HCT116 (cell line): ENCODE measurements at regions not wholly inside any gene's neighbourhood (a gene's known extent, or its start where the extent isn't known, plus 50 kb on each side); places are given as distances from the start of the nearest gene placed in this dataset.

Experiments
- ATAC-seq: fragments of 200-7000 bp; cut with Tn5 transposase; 2 replicates; pipeline ENCODE4 v1.9.1; 2020; ENCODE audit warnings: mild to moderate bottlenecking, moderate library complexity
- BruUV-seq: library from RNA; stranded (reverse); fragments of 400-500 nt; replicated peaks from 2 replicates; lab custom pipeline; 2021; lab: Mats Ljungman, UMichigan
- CTCF ChIA-PET: fragments of 300-600 bp; sonication (Branson Sonifier 250); formaldehyde crosslinking; loops from one replicate; lab custom pipeline; 2021; ENCODE audit warnings: antibody characterized with exemption; lab: Charles Lee
- POLR2A ChIA-PET: fragments of 300-600, 350-600 bp; sonication (Branson Sonifier 250); formaldehyde crosslinking; loops from one replicate; lab custom pipeline; 2021; ENCODE audit warnings: antibody characterized with exemption; lab: Charles Lee
- RAD21 ChIA-PET, 2 experiments: fragments of 300-600 bp; sonication (Branson Sonifier 250); formaldehyde crosslinking; loops; one replicate each; lab custom pipeline; 2023; ENCODE audit warnings: low total read pairs in 2 of 2; ENCODE audit not compliant: uncharacterized antibody in 2 of 2, unreplicated experiment in 2 of 2, low non-redundant PET in 1 of 2; lab: Charles Lee
- DNase-seq: peaks from one replicate; pipeline ENCODE4 v3.0.0-alpha.2; 2010; ENCODE audit warnings: low read depth, low spot score
- H2AFZ ChIP-seq: fragments of 200-600 bp; shearing (Covaris generic), sonication (generic); 2 replicates; pipeline ENCODE4 v1.6.1; 2017; ENCODE audit warnings: low read depth, mixed run types, mixed read lengths, antibody characterized with exemption, low read length; ENCODE audit not compliant: poor library complexity, severe bottlenecking
- H3K27ac ChIP-seq: 2 replicates; pipeline ENCODE4 v1.5.1; 2012; ENCODE audit warnings: low read depth, low read length
- H3K27me3 ChIP-seq: fragments of 200-600 bp; sonication (generic); 2 replicates; pipeline ENCODE4 v1.6.1; 2016; ENCODE audit warnings: mixed run types, low read length, mixed read lengths; ENCODE audit not compliant: insufficient read depth
- H3K36me3 ChIP-seq, 2 experiments: fragments of 200-500 bp in 1 of 2; fragments of 200-600 bp in 1 of 2; sonication (Bioruptor generic) in 1 of 2; sonication (generic) in 1 of 2; 2 replicates each; pipeline versions ENCODE4 v1.5.1 to v1.6.1; 2014 to 2016; ENCODE audit warnings: low read length in 2 of 2, inconsistent platforms in 1 of 2, mixed read lengths in 1 of 2, mixed run types in 1 of 2; ENCODE audit not compliant: insufficient read depth in 2 of 2, control insufficient read depth in 1 of 2
- H3K4me1 ChIP-seq, 2 experiments: fragments of 200-600 bp in 1 of 2; sonication (generic) in 1 of 2; 2 replicates each; pipeline versions ENCODE4 v1.5.1 to v1.6.1; 2012 to 2017; ENCODE audit warnings: low read length in 2 of 2, inconsistent platforms in 1 of 2, mild to moderate bottlenecking in 1 of 2, mixed read lengths in 1 of 2, mixed run types in 1 of 2, moderate library complexity in 1 of 2; ENCODE audit not compliant: insufficient read depth in 2 of 2, control insufficient read depth in 1 of 2
- H3K4me2 ChIP-seq: fragments of 200-600 bp; sonication (generic); 2 replicates; pipeline ENCODE4 v1.6.1; 2017; ENCODE audit warnings: mixed run types, low read length, mixed read lengths
- H3K4me3 ChIP-seq, 2 experiments: fragments of 200-600 bp in 1 of 2; sonication (generic) in 1 of 2; replicated peaks in 1 of 2; 2 replicates each; pipeline ENCODE4 v1.5.1; 2011 to 2016; ENCODE audit warnings: low read length in 2 of 2, control low read depth in 1 of 2, low read depth in 1 of 2, mild to moderate bottlenecking in 1 of 2, mixed read lengths in 1 of 2, mixed run types in 1 of 2
- H3K79me2 ChIP-seq: fragments of 200-600 bp; sonication (generic); 2 replicates; pipeline ENCODE4 v1.6.1; 2017; ENCODE audit warnings: mild to moderate bottlenecking, mixed run types, low read length, moderate library complexity, mixed read lengths; ENCODE audit not compliant: insufficient read depth
- H3K9ac ChIP-seq: fragments of 200-600 bp; sonication (generic); 2 replicates; pipeline ENCODE4 v1.6.1; 2016; ENCODE audit warnings: low read length, mixed read lengths
- H3K9me2 ChIP-seq: fragments of 200-600 bp; sonication (generic), shearing (Covaris generic); 2 replicates; pipeline ENCODE4 v1.6.1; 2017; ENCODE audit warnings: mixed run types, mild to moderate bottlenecking, moderate library complexity; ENCODE audit not compliant: insufficient read depth
- H3K9me3 ChIP-seq, 2 experiments: fragments of 200-500 bp in 1 of 2; fragments of 200-600 bp in 1 of 2; sonication (Bioruptor generic) in 1 of 2; sonication (generic) in 1 of 2; 2 replicates each; pipeline ENCODE4 v1.6.1; 2014 to 2017; ENCODE audit warnings: low read length in 2 of 2, mixed read lengths in 2 of 2, inconsistent platforms in 1 of 2, low read depth in 1 of 2, mild to moderate bottlenecking in 1 of 2, mixed run types in 1 of 2, moderate library complexity in 1 of 2; ENCODE audit not compliant: control insufficient read depth in 1 of 2, insufficient read depth in 1 of 2
- H4K20me1 ChIP-seq: fragments of 200-600 bp; sonication (generic), shearing (Covaris generic); 2 replicates; pipeline ENCODE4 v1.6.1; 2017; ENCODE audit warnings: mixed run types, mild to moderate bottlenecking, moderate library complexity; ENCODE audit not compliant: insufficient read depth
- CBX3 ChIP-seq: IDR thresholded peaks from 2 replicates; pipeline ENCODE4 v1.6.1; 2012; ENCODE audit warnings: low read depth
- CEBPB ChIP-seq: IDR thresholded peaks from 2 replicates; pipeline ENCODE4 v1.6.1; 2012; ENCODE audit warnings: low read depth
- CTCF ChIP-seq, 3 experiments: fragments of 200-600 bp in 1 of 3; sonication (generic) in 1 of 3; IDR thresholded peaks in 2 of 3; conservative IDR thresholded peaks in 1 of 3; 2 replicates each; pipeline ENCODE4 v1.5.1; 2012 to 2017; ENCODE audit warnings: low read depth in 2 of 3, low read length in 2 of 3, antibody characterized with exemption in 1 of 3, borderline replicate concordance in 1 of 3, control low read depth in 1 of 3, mild to moderate bottlenecking in 1 of 3, mixed read lengths in 1 of 3, mixed run types in 1 of 3, moderate library complexity in 1 of 3; ENCODE audit not compliant: insufficient read depth in 1 of 3
- EGR1 ChIP-seq: IDR thresholded peaks from 2 replicates; pipeline ENCODE4 v1.6.1; 2012; ENCODE audit warnings: low read depth
- EZH2 ChIP-seq: fragments of 200-600 bp; sonication (generic); IDR thresholded peaks from 2 replicates; pipeline ENCODE4 v1.6.1; 2017; ENCODE audit warnings: antibody characterized with exemption, mixed run types
- EZH2phosphoT487 ChIP-seq: fragments of 200-600 bp; IDR thresholded peaks from 2 replicates; pipeline ENCODE4 v1.6.1; 2018; ENCODE audit warnings: antibody characterized with exemption, borderline replicate concordance
- FOSL1 ChIP-seq: IDR thresholded peaks from 2 replicates; pipeline ENCODE4 v1.6.1; 2012; ENCODE audit warnings: low read depth
- JUND ChIP-seq: IDR thresholded peaks from 2 replicates; pipeline ENCODE4 v1.6.1; 2012
- POLR2AphosphoS5 ChIP-seq: IDR thresholded peaks from 2 replicates; pipeline ENCODE4 v1.6.1; 2011; ENCODE audit warnings: mild to moderate bottlenecking, low read depth, low read length, moderate library complexity
- RAD21 ChIP-seq: IDR thresholded peaks from 2 replicates; pipeline ENCODE4 v1.6.1; 2012; ENCODE audit warnings: low read depth, mild to moderate bottlenecking
- REST ChIP-seq: IDR thresholded peaks from 2 replicates; pipeline ENCODE4 v1.6.1; 2012; ENCODE audit warnings: low read depth
- SP1 ChIP-seq: IDR thresholded peaks from 2 replicates; pipeline ENCODE4 v1.6.1; 2012; ENCODE audit warnings: low read depth
- TCF7L2 ChIP-seq: IDR thresholded peaks from 2 replicates; pipeline ENCODE4 v1.7.0; 2011; ENCODE audit warnings: borderline replicate concordance, inconsistent platforms; ENCODE audit not compliant: insufficient read depth, insufficient read length; ENCODE audit errors: extremely low read depth
- YY1 ChIP-seq: IDR thresholded peaks from 2 replicates; pipeline ENCODE4 v1.6.1; 2011; ENCODE audit warnings: low read length, low read depth, moderate library complexity, mild to moderate bottlenecking; ENCODE audit not compliant: insufficient replicate concordance; ENCODE audit errors: extremely low read depth
- ZFX ChIP-seq: fragments of 450-650 bp; IDR thresholded peaks from 2 replicates; pipeline ENCODE4 v1.6.1; 2017
- ZNF274 ChIP-seq: fragments of 200-500 bp; sonication (Bioruptor generic); IDR thresholded peaks from 2 replicates; pipeline ENCODE4 v1.6.1; 2014; ENCODE audit warnings: mild to moderate bottlenecking, low read depth, low read length, inconsistent platforms
- intact Hi-C: fragments of 100-400 bp; cut with micrococcal nuclease; formaldehyde crosslinking; loops from 2 replicates; pipeline ENCODE4 v1.10.0; 2022

- H3K4me2 ChIP-seq = no peak overlapping the region
- intact Hi-C loops = no loop called here
Observed at GRCh38 chr3:71956069-71956340, 171.1 kb upstream of the PROK2 start.

More at GRCh38 chr3:71956069-71956340, 171.1 kb upstream of the PROK2 start:
- TF ChIP-seq EZH2phosphoT487 = no peak
- no peak for TF ChIP-seq CTCF (IDR thresholded peaks at IDR 0.05 in 2 of 3, conservative IDR thresholded peaks at IDR 0.05 in 1 of 3; ENCODE audit: borderline replicate concordance in 1 of 3, insufficient read depth in 1 of 3, low read depth in 2 of 3, low read length in 2 of 3)
- TF ChIP-seq CEBPB = no peak
- TF ChIP-seq SP1 = no peak
- TF ChIP-seq CBX3 = no peak
- no peak for TF ChIP-seq FOSL1
- TF ChIP-seq ZNF274 = no peak
- TF ChIP-seq EGR1 = no peak
- no peak for TF ChIP-seq RAD21
- no peak for TF ChIP-seq TCF7L2
- no peak for TF ChIP-seq POLR2AphosphoS5
- no peak for TF ChIP-seq EZH2
- TF ChIP-seq REST = no peak
- TF ChIP-seq YY1 = no peak
- no peak for TF ChIP-seq JUND
- no peak for TF ChIP-seq ZFX
- Histone ChIP-seq H3K9ac (no peak overlapping the region), H3K4me1 (peaks cover 0 to 3% of the 10 kb centered on the region in 2 experiments; a peak in 1 of 4 replicates), H3K9me2 (no peaks in the 10 kb centered on the region), H3K9me3 (no peaks in the 10 kb centered on the region), H3K4me3 (no peak overlapping the region), H3K27me3 (peaks cover 22% of the 10 kb centered on the region; the same call in 1 of the 2 replicates), H3K27ac (no peak overlapping the region), H4K20me1 (no peaks in the 10 kb centered on the region), H2AFZ (no peak overlapping the region), H3K36me3 (no peaks in the 10 kb centered on the region), H3K79me2 (no peaks in the 10 kb centered on the region)
- POLR2A ChIA-PET = no interaction called here
- RAD21 ChIA-PET = no interaction called here
- no TSS peak for BruUV-seq
- 0 out of 2 replicates have a peak, but pooled peaks have one; percentile 13 for ATAC-seq
- DNase-seq = no peak
- CTCF ChIA-PET = interaction anchor here (0.6 to 2.2 kb wide), 13 partner anchors 8 to 867 kb away, joined by 3 to 9 read pairs (median 4); no protein-coding TSS in a partner anchor
